Left hindlimb (tissue), 1 donor: ENCODE measurements at regions not wholly inside any gene's neighbourhood (a gene's known extent, or its start where the extent isn't known, plus 50 kb on each side); places are given as distances from the start of the nearest gene placed in this dataset.
"Not testable (repeated sequence)": the region's sequence is repeated elsewhere in the genome, so short reads cannot be mapped to it uniquely, and the experiment has no call there.

Experiments used
- DNase-seq: peaks from one replicate; pipeline ENCODE4 v3.0.0-alpha.2; 2018

- DNase-seq, result no peak
Observed at GRCh38 chr12:34097213-34097612, 74.9 kb downstream of the ALG10 start.

- no peak for DNase-seq
Observed at GRCh38 chr12:34105392-34105933, 83.2 kb downstream of the ALG10 start.

- no peak for DNase-seq
Observed at GRCh38 chr12:34106172-34106571, 83.9 kb downstream of the ALG10 start.

GRCh38 chr12:34107016-34107415 is 84.7 kb downstream of the ALG10 start:
- DNase-seq, result no peak

GRCh38 chr12:34107781-34108404 is 85.6 kb downstream of the ALG10 start:
- no peak for DNase-seq

GRCh38 chr12:34108405-34108803 is 86.1 kb downstream of the ALG10 start:
- DNase-seq, result no peak

- no peak for DNase-seq
Observed at GRCh38 chr12:34108967-34109366, 86.7 kb downstream of the ALG10 start.

GRCh38 chr12:34109390-34109789 is 87.1 kb downstream of the ALG10 start:
- DNase-seq, result no peak

GRCh38 chr12:34109909-34110531 is 87.7 kb downstream of the ALG10 start:
- not testable (repeated sequence) for DNase-seq

- no peak for DNase-seq
Observed at GRCh38 chr12:34119366-34119765, 97.1 kb downstream of the ALG10 start.

GRCh38 chr12:34121360-34121759 is 99.1 kb downstream of the ALG10 start:
- DNase-seq, result no peak

GRCh38 chr12:34123092-34123491 is 100.8 kb downstream of the ALG10 start:
- DNase-seq, result not testable (repeated sequence)

GRCh38 chr12:34124608-34125007 is 102.3 kb downstream of the ALG10 start:
- no peak for DNase-seq

- no peak for DNase-seq
Observed at GRCh38 chr12:34126239-34126641, 103.9 kb downstream of the ALG10 start.

GRCh38 chr12:34126805-34127204 is 104.5 kb downstream of the ALG10 start:
- DNase-seq, result no peak

GRCh38 chr12:34127379-34127778 is 105.1 kb downstream of the ALG10 start:
- DNase-seq, result not testable (repeated sequence)

- no peak for DNase-seq
Observed at GRCh38 chr12:34142430-34142829, 120.1 kb downstream of the ALG10 start.

- DNase-seq, result no peak
Observed at GRCh38 chr12:34151019-34151418, 128.7 kb downstream of the ALG10 start.

GRCh38 chr12:34163443-34163842 is 141.1 kb downstream of the ALG10 start:
- DNase-seq, result no peak

GRCh38 chr12:34166427-34167060 is 144.2 kb downstream of the ALG10 start:
- no peak for DNase-seq

GRCh38 chr12:34168507-34168906 is 146.2 kb downstream of the ALG10 start:
- not testable (repeated sequence) for DNase-seq

GRCh38 chr12:34186492-34186891 is 164.2 kb downstream of the ALG10 start:
- no peak for DNase-seq

GRCh38 chr12:34188974-34189373 is 166.7 kb downstream of the ALG10 start:
- DNase-seq, result no peak

- DNase-seq, result no peak
Observed at GRCh38 chr12:34190054-34190453, 167.8 kb downstream of the ALG10 start.
